T47D (cell line): ENCODE measurements at regions not wholly inside any gene's neighbourhood (a gene's known extent, or its start where the extent isn't known, plus 50 kb on each side); places are given as distances from the start of the nearest gene placed in this dataset.

Experiments
- DNase-seq, 2 experiments: peaks; one replicate each; pipeline versions ENCODE4 v3.0.0 to v3.0.0-alpha.2; 2011 to 2012; ENCODE audit warnings: low read depth in 1 of 2, low spot score in 1 of 2
- JUND ChIP-seq: IDR thresholded peaks from 2 replicates; pipeline ENCODE4 v1.6.1; 2012; ENCODE audit warnings: low read depth
- in situ Hi-C: cut with HindIII; loops from 2 replicates; pipeline ENCODE4 v1.10.0; 2016; ENCODE audit warnings: low sequenced_read_pairs, low pct_unique_long_range_greater_than_20kb

- no peak for TF ChIP-seq JUND
- in situ Hi-C loops = no loop called here
- DNase-seq = no peak
Observed at GRCh38 chr14:29168149-29168548, 401.6 kb downstream of the FOXG1 start.

GRCh38 chr14:29169408-29169807 is 402.8 kb downstream of the FOXG1 start:
- TF ChIP-seq JUND = no peak
- in situ Hi-C loops = no loop called here
- DNase-seq = no peak

GRCh38 chr14:29175706-29176105 is 409.1 kb downstream of the FOXG1 start:
- in situ Hi-C loops = no loop called here
- no peak for TF ChIP-seq JUND
- no peak for DNase-seq

DNA sequence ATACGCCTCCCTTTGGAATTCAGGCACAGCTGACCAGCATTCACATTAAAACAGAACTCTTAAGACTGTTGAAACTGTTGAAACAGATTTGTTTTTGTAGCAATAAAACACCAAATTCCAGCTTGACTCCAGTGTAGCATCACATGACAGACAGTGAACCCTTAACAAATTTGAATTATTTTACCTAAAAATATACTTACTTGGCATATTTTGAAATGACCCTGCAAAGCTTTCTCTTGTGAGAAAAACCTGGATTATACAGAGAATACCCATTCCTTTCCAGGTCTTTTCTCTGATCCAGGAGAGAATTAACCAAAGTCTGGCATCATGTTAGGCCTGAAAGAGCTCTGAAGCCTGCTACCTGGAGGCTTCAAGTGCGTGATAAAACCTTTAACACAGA is 410.3 kb downstream of the FOXG1 start:
- in situ Hi-C loops = no loop called here
- no peak for TF ChIP-seq JUND
- no peak for DNase-seq

DNA sequence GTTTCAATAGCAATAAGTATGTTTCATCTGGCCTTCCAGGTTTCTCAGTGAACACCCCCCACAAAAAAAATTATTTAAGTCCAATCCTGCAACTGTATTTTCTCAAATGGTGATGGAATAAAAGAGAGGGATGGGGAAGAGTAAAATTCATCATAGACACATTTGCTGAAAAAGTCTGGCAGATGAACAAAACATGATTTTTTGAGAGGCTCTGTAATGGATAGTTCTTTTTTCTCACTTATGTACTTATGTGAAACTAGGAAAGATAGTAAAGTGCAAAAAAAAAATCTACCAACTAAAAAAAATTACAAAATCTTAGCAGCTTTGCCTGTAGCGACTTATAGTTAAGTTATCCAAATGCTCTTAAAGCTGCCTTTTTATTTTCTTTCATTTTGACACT is 412.4 kb downstream of the FOXG1 start:
- DNase-seq = no peak
- in situ Hi-C loops = no loop called here
- no peak for TF ChIP-seq JUND

GRCh38 chr14:29191092-29191491 is 424.5 kb downstream of the FOXG1 start:
- no peak for DNase-seq
- TF ChIP-seq JUND = no peak
- in situ Hi-C loops = no loop called here

DNA sequence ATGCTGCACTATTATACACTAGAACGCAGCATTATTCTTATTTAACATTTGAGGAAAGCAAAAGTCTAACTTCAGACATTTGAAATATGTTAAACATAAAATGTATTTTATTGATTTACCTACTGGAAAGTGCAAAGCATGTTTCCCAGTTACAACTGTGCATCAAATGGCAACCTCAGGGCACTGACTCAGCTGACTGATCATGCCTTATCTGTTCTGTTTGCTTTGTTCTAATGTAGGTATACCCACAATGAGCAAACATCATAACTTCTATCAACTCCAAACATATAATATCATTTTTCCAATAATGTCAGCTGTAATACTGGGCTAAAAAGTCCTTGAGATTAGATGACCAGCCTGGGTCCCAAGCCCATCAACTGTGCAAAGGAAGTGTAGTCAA is 431.0 kb downstream of the FOXG1 start:
- DNase-seq = no peak
- no peak for TF ChIP-seq JUND
- in situ Hi-C loops = no loop called here

GRCh38 chr14:29205658-29206057 is 439.1 kb downstream of the FOXG1 start:
- in situ Hi-C loops = no loop called here
- DNase-seq = no peak
- TF ChIP-seq JUND = no peak

GRCh38 chr14:29215853-29216252 is 449.3 kb downstream of the FOXG1 start:
- no peak for TF ChIP-seq JUND
- in situ Hi-C loops = no loop called here
- DNase-seq = no peak

- DNase-seq = no peak
- in situ Hi-C loops = no loop called here
- TF ChIP-seq JUND = no peak
Observed at GRCh38 chr14:29216268-29217232, 450.0 kb downstream of the FOXG1 start.

DNA sequence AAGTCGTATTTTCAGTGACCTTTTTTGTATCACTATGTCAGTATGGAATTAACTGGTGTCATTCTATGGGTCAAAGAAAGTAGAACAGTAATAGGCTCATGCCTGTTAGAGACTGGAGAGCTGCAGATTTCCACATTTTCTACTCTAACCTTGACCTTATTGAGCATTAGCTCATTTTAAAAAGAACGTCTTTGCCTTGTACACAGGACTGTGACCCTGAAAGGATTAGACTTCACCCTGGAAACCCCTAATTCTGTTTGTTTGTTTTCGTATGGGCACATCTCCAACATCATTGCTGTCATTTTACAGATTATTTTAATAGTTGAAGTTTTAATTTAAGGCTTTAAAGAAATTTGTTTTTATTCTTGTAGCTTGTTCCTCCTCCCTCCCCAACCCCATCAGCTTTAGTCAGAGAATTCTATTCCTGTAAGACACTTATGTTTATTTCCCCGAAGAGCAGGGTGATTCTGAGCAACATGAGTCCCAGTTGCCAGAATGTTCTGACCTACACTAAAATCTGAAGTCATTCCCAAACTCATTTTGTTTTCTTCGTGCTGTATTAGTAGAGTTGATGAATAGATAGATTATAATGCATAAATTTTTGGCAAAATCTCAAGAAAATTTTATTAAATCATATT is 451.3 kb downstream of the FOXG1 start:
- DNase-seq = no peak
- in situ Hi-C loops = no loop called here
- TF ChIP-seq JUND = no peak

- in situ Hi-C loops = no loop called here
- no peak for TF ChIP-seq JUND
Observed at GRCh38 chr14:29220072-29220471, 453.5 kb downstream of the FOXG1 start.

DNA sequence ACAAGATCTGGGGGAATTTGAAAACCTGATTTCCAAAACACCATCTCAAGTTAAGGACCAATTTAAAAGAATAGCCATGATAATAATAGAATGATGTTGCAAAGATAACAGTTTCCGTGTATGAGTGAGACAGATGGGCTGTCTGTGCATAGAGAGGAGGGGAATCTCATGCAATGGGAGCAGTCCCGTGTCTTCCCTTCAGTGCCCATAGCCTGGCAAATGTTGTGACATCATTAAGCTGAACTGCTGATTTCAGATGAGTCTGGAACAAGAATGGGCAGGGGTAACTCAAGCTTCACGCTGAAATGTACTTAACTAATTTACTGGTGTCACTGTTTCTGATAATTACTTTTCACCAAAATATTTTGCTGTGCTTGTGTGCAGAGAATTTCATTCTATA is 454.0 kb downstream of the FOXG1 start:
- no peak for TF ChIP-seq JUND
- DNase-seq = no peak
- in situ Hi-C loops = no loop called here

More at GRCh38 chr14:29220072-29220471, 453.5 kb downstream of the FOXG1 start:
- DNase-seq = no peak

DNA sequence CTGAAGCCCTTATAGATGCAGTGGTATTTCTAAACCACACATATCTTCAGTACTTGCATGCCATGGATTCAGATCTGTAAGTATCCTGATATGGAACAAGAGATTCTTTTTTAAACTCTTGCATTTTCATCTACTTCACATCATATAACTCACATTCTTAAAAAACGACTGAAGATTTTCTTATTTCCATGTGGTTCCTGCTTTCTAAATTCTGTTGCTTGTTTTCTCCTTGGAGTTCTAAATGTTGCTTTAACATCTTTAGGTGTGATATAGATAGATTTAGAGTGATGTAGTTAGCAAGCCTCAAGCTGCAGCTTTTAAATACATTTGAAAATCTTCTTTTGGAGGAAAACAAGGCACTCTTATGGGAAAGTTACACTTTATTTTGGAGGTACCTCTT is 455.4 kb downstream of the FOXG1 start:
- no peak for DNase-seq
- no peak for TF ChIP-seq JUND
- in situ Hi-C loops = no loop called here
